C1 segment of cervical spinal cord (tissue), 14 donors: ENCODE measurements at regions not wholly inside any gene's neighbourhood (a gene's known extent, or its start where the extent isn't known, plus 50 kb on each side); places are given as distances from the start of the nearest gene placed in this dataset.
A peak's percentile ranks its signal among the peaks of the same experiment; 100 is the strongest.

Source experiments
- DNase-seq, 14 donors: peaks; one replicate each; lab custom pipeline; 2025; lab: John Stamatoyannopoulos, UW

GRCh38 chr6:118761645-118762044 is 110.3 kb upstream of the CEP85L start:
- DNase-seq, result no peak

DNA sequence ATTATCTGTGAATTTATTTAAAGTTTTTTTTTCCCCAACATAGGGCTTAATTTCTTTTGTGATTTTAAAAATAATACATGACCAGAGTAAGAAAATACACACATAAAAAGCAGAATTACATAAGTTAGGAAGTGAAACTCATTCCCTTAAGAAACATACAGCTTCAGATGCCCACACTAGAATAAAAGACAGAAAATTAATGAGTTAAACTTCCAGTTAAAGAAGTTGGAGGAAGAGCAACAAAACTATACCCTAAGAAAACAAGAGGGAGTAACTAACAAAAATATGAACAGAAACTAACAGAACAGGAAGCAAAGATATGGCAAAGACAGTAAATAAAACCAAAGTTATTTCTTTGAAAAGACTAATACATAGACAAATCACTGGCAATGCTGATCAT is 107.6 kb upstream of the CEP85L start:
- DNase-seq, result no peak

GRCh38 chr6:118755941-118756646 is 104.7 kb upstream of the CEP85L start:
- no peak for DNase-seq

GRCh38 chr6:118752803-118753202 is 101.4 kb upstream of the CEP85L start:
- DNase-seq, result no peak

DNA sequence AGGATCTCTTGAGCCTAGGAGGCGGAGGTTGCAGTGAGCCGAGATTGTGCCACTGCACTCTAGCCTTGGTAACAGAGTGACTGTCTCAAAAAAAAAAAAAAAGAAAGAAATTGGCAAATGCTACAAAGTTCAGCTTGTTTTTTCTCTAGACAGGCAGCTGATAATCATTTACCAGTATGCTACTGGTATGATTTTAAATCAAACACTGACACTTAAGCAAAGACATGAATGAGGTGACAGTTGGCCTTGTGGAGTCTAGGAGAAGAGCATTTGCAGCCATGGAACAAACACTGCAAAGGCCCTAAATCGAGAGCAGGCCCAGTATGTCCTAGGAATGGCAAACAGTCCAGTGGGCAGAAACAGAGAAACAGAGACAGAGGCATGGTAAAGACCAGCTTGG is 99.7 kb upstream of the CEP85L start:
- DNase-seq, result no peak

GRCh38 chr6:118750143-118750542 is 98.8 kb upstream of the CEP85L start:
- DNase-seq, result no peak

GRCh38 chr6:118748311-118749062 is 97.1 kb upstream of the CEP85L start:
- DNase-seq, result peak in 13 of 14 donors; percentile 18 to 94 (median 42)

GRCh38 chr6:118746825-118747174 is 95.4 kb upstream of the CEP85L start:
- DNase-seq, result no peak

- DNase-seq, result peak in 1 of 14 donors; percentile 31
Measured at GRCh38 chr6:118746145-118746824, 94.9 kb upstream of the CEP85L start.

GRCh38 chr6:118745156-118745555 is 93.8 kb upstream of the CEP85L start:
- DNase-seq, result no peak

DNA sequence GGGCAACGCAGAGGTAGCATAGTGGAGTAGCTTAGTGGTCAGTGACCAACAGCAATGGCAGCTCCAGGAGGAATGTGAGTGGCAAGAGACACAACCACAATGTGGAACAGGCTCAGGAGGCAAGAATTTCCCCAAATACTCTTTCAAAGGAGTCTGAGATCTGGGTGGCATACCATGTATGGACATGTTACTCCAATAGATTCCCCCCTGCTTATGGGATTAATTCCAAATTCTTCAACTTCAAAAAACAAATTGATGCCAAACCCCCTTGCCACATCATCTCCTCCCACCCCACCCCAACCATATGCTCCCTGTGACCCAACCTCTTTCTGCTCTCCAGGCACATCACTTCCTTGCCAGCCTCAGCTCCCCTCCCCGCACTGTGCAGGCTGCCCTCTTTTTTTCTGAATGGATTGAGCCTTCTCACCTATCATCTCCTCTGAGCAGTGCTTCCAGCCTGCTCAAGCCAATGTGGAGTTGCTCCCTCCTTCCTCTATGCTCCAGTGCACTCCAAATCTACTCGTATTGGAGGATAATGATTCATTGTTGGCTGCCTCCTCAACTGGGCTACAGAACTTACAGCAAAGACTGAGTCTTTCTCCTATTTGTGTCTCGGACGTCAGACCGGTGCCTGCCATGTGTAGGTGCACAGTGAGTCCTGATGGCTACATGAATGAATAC is 93.0 kb upstream of the CEP85L start:
- DNase-seq, result no peak

GRCh38 chr6:118743746-118744145 is 92.4 kb upstream of the CEP85L start:
- no peak for DNase-seq

DNA sequence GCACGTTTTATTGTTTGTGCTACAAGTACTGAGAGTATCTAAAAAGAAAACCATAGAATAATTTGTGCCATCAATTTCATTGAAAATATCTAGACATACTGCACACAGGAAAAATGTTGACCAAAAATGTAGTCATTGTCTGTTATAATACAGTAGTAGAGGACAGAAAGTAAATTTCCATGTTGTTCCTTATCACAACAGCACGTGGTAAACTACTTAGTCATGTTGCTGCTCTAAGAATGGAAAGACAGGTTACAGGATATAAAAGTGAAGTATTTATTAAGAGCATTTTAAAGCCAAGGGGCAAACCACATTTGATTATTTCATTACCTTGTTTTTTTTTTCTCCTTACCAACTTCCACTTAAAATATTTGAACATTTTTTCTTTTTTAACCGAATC is 89.0 kb upstream of the CEP85L start:
- no peak for DNase-seq

DNA sequence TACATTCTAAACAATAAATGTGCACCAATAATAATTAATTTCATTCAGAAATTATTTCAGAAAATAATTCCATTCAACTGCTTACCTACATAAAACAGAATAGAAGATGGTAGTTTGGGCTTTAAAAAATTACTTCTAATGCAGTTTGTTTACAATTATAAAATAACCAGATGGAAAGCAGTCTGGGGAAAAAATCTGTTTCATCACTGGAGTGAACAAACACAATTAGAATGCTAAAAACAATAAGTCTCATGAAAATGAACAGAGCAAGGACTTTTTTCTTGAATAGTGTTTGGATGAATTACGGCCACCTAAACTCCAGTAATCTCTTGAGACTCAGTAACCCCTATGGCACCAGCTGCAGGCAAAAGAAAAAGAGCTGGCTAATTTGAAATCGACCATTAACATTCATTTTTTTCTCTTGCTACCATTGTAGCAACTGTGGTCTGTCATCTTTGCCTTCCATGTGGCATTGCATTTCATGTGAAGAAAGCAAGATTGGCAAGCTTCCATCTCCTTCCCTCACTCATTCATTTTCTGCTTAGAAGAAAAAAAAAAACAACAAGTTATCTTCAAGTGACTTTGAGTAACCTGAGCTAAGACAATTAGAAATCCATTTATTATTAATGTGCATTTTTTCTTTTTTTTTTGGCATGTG is 88.4 kb upstream of the CEP85L start:
- no peak for DNase-seq

DNA sequence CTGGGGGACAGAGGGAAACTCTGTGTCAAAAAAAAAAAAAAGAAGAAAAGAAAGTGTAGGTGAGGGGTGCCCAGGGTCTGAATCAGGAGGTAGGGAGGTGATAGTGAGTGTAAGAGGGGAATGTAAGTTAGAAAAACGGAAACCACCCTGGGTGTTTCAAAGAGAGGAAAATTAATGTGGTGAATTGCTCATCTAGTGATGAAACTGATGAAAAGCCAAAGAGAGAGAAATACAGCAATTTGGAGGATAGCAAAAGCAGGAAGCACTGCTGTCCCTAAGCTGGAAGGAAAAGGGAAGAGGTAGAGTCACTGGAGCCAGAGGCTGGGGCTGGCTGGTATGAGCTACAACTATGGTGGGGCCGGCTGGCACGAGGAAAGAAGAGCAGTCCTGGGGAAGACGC is 85.0 kb upstream of the CEP85L start:
- DNase-seq, result no peak

DNA sequence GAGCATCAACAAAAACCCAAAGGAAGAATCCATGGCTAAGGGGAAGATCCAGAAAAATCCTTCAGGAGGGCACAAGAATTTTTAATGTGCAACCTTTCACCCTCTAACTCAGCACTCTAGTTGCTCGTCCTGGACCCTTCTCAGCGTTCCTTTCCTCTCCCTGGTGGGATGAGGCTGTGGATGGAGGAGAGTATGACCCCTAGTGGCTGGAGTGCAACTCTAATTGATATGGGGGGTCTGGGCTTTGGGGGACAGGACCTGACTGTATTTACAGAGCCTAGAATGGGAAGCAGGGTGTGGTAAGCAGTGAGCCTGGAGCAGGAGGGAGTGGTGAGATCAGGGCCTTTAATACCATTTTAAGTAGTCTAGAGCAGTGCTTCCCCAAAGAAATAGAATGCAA is 83.9 kb upstream of the CEP85L start:
- DNase-seq, result no peak

- DNase-seq, result no peak
Measured at GRCh38 chr6:118725944-118726343, 74.6 kb upstream of the CEP85L start.

DNA sequence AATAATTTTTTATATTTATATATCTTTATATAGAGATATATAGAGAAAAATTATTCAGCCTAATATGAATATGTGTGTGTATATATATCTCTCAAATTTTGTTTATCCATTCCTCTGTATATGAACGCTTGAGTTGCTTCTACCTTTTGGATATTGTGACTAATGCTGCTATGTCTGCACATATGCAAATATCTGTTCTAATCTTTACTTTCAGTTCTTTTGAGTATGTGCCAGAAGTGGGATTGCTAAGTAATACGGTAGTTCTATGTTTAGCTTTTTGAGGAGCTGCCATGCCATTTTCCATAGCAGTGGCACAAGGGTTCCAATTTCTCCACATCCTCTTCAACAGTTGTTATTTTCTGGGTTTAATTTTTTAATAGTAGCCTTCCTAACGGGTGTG is 72.8 kb upstream of the CEP85L start:
- no peak for DNase-seq

DNA sequence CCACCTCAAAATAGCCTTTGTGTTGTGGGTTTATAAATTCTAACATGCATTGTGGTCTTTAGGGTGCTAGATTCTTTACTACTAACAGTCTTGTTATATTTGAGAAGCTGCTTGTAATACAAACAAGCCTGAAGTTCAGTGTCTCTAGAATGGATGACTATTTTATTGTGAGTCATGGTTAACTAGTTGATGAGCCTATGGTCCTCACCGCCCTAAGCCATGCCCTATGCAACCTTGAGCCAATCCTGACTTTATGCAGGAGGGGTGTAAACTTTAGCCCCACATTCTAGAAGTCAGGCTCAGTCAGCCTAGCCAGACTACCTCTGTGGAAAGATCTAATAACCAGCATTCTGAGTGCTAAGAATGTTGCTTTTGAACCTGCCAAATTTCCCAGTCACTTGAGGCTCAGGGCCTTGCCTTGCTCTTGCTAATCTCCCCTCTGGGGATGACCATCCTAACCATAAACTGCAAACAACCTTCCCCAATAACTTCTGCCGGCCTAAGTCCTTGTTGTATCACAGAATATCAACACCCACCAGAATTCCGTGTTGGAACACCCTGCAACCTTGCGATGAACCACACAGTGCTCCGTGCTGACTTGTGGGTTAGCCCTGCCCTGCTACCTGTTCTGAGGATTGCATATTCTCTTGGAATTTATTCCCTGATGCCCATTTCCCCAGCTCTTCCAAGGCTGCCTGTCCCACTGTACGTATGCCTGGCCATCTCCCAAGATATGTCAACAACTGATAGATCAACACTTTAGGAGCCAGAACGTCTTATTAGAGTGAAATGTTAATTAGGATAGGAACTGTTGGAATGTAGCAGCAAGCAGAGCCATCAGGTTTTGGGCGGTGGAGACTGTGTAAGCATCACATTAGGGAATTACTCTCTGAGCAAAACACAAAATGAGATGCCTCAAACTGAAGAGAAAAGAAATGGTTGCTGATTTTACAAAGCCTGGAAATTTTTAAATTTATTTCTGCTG is 71.7 kb upstream of the CEP85L start:
- DNase-seq, result peak in 1 of 14 donors; percentile 16

- no peak for DNase-seq
Measured at GRCh38 chr6:118720125-118720473, 68.7 kb upstream of the CEP85L start.
